ENCODE measurements at regions not wholly inside any gene's neighbourhood (a gene's known extent, or its start where the extent isn't known, plus 50 kb on each side); places are given as distances from the start of the nearest gene placed in this dataset.

- no peak for DNase-seq
Observed at GRCh38 chr18:2409906-2410305, 161.4 kb downstream of the METTL4 start.

GRCh38 chr18:2410688-2411087 lies 160.6 kb downstream of the METTL4 start:
- no peak for DNase-seq

- DNase-seq = no peak
Observed at GRCh38 chr18:2411381-2411960, 159.8 kb downstream of the METTL4 start.

- no peak for DNase-seq
Observed at GRCh38 chr18:2412281-2412680, 159.0 kb downstream of the METTL4 start.

GRCh38 chr18:2412996-2413751 lies 158.1 kb downstream of the METTL4 start:
- no peak for DNase-seq

GRCh38 chr18:2414235-2414634 lies 157.1 kb downstream of the METTL4 start:
- DNase-seq = no peak

DNA sequence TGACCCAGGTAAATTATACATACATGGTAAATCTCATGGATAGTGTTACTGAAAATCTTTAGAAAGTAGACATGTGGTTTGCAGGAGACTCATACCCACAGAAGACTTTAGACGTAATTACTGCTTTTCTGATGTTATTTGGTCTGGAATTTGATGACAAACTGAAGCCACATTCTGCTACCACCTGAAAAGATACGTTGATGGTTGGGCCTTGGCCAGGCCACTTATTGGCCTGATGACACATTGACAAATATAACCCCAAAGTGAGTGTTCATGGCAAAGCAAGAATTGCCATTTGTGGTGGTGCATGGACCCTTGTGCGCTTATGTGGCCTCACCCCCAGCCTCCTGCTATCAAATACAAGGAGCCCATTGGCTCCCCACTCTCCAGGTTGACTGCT lies 155.6 kb downstream of the METTL4 start:
- no peak for DNase-seq

- no peak for DNase-seq
Observed at GRCh38 chr18:2417861-2418610, 153.3 kb downstream of the METTL4 start.

DNA sequence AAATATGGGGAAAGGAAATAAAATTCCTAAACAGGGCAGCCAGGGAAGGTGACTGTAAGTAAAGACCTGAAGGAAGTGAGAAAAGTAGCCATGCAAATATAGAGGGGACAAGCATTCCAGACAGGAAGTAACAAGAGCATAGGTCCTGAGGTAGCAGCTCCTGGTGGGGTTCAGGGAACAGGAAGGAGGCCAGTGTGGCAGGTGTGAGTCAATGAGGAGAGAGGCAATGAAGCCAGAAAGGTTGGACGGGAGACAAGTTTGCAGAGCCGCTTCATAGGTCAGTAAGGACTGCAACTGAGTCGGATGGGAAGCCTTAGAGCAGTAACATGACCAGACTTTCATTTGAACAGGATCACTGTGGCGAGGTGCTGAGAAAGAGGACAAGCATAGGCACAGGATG lies 150.9 kb downstream of the METTL4 start:
- DNase-seq = no peak

- DNase-seq = no peak
Observed at GRCh38 chr18:2423761-2424160, 147.5 kb downstream of the METTL4 start.

DNA sequence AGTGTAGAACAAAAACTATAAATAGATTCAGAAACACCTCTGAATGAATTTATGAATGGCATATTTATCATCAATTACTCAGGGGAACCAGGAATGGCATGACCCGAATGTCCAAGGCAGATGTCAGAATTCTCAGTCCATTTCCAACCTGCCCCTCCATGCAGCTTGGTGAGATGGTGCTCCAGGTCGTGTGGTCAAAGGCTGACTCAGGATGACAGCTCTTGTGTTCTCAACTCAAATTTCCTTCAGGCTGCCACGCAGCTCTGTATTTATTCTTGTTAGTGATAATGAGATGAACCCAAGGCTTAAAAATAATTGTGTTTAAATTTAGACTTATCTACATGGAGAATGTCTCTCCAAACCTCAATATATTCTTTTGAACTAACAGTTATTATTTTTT lies 146.9 kb downstream of the METTL4 start:
- no peak for DNase-seq

GRCh38 chr18:2425426-2426317 lies 145.6 kb downstream of the METTL4 start:
- DNase-seq = no peak

DNA sequence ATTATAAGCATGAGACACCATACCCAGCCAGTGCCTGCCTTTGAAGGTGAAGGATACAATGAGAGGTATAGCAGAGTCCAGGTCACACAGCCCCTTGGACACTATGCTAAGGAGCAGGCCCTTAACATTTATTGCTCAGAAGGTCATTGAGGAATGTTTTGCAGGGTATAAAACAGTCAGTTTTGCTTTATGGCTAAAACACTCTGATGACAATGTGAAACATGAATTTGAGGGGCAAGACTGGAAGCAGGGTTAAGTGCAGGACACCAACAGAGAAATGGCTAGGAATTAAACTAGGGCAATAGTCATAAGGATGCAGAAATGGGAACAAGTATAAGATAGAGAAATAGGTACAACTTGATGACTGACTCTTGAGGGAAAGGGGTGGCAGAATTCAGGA lies 141.1 kb downstream of the METTL4 start:
- no peak for DNase-seq

GRCh38 chr18:2431806-2432205 lies 139.5 kb downstream of the METTL4 start:
- no peak for DNase-seq

- DNase-seq = no peak
Observed at GRCh38 chr18:2433366-2433765, 137.9 kb downstream of the METTL4 start.

DNA sequence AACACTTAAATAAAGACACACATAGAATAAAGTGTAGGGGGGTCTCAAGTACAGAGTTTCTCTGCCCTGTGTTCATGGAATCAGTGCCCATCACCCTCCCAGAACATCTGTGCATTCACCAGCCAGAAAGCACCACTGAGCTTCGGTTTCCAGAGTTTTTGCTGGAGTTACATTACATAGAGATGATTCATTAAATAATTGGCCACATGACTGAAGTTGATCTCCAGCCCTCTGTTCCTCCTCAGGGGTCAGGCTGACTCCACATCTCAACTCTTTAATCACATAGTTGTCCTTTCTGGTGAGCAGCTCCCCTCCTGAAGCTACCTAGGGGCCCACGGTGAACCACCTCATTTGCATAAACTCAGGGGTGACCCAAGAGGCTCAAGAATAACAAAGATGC lies 129.8 kb downstream of the METTL4 start:
- no peak for DNase-seq

- DNase-seq = no peak
Observed at GRCh38 chr18:2442006-2442405, 129.3 kb downstream of the METTL4 start.

- no peak for DNase-seq
Observed at GRCh38 chr18:2442726-2443275, 128.5 kb downstream of the METTL4 start.

DNA sequence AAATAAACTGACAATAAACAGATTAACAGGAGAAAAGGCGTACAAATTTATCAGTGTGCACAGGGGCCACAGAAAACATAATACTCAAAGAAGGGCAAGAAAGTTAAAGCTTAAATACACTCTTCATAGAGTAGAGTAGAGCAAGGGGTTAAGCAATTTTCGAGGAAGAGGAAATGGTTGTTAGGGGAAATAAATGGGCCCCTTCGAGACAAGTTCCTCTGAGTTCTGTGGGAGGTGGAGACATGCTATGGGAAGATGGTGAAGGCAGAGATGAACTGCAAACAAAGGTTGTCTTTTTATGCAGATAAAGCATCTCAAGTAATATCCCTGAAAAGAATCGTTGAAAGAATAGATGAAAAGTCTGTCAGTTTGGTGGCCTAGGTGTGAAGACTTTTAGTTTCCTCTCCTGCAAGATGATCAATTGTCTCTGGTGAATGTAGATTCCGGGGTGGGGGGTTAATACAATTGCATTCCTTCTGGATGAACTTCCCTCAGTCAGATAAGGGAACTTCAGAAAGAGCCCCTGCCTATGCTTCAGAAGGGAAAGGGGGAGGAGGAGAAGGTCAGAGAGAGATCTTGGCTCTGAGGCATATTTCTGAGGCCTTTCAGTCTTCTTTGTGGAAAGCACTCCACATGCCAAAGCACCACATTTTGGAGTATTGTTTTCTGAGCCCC lies 127.0 kb downstream of the METTL4 start:
- DNase-seq = no peak

DNA sequence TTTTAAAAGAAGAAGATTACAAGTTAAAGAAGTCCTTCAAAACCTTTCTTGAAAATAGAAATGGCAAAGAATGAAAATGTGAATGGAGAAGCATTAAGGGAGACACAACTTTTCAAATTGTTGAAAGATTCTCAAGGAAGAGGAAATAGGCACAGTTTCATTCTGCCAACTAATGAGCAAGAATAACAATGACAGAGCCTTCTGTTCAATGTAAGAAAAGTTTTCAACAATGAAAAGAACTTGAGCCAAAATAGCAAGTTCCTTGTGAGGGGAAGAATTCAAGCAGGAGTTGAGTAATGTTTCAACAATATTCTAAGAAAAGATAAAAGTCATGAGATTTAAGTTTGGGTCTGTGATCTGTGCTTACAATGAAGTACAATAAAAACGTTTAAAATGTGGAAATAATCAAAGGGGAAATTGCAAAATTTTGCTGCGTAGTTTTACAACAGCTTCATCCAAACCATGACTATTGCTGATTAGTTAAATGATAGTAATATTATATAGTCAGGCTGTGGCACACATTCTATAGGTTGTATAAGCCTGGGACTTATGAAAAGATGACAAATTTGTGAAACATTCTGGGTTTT lies 122.6 kb downstream of the METTL4 start:
- no peak for DNase-seq

DNA sequence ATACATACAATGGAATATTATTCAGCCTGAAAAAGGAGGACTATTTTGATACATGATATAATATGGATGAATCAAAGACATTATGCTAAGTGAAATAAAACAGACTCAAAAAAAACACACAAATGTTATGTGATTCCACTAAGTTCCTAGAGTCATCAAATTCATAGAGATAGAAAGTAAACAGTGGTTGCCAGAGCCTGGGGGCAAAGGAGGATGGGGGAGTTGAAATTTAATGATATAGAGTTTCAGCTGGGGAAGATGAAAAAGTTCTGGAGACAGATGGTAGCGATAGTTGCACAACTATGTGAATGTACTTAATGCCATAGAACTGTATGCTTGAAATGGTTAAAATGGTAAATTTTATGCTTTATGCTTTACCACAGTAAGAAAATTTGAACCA lies 119.7 kb downstream of the METTL4 start:
- no peak for DNase-seq

GRCh38 chr18:2459886-2460285 lies 111.4 kb downstream of the METTL4 start:
- no peak for DNase-seq
